ENCODE measurements at regions not wholly inside any gene's neighbourhood (a gene's known extent, or its start where the extent isn't known, plus 50 kb on each side); places are given as distances from the start of the nearest gene placed in this dataset.

DNA sequence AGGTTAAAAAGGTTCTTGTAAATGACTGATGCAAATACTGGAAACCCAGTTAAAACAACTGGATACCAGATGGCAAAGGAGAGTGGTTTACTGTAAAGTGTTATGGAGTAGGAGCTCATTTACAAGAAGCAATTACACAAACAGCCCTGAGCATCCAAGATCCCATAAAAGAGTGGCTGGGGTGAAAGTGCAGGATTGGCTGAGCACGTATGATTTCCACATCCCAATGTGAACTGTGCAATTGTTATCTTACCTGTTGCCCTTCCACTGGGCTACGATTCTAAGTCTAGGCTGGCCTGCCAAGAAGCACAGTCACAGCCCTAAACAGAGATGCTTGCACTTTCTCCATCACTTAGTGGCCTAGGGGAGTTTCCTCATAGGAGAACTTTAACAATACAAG lies 277.6 kb upstream of the RUNX1 start:
- TF ChIP-seq, protein P1, sequence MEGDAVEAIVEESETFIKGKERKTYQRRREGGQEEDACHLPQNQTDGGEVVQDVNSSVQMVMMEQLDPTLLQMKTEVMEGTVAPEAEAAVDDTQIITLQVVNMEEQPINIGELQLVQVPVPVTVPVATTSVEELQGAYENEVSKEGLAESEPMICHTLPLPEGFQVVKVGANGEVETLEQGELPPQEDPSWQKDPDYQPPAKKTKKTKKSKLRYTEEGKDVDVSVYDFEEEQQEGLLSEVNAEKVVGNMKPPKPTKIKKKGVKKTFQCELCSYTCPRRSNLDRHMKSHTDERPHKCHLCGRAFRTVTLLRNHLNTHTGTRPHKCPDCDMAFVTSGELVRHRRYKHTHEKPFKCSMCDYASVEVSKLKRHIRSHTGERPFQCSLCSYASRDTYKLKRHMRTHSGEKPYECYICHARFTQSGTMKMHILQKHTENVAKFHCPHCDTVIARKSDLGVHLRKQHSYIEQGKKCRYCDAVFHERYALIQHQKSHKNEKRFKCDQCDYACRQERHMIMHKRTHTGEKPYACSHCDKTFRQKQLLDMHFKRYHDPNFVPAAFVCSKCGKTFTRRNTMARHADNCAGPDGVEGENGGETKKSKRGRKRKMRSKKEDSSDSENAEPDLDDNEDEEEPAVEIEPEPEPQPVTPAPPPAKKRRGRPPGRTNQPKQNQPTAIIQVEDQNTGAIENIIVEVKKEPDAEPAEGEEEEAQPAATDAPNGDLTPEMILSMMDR (IDR thresholded peaks at IDR 0.05; ENCODE audit: borderline replicate concordance), result no peak
- H3K9me3 ChIP-seq (replicated peaks), result no peaks in the 10 kb centered on the region
- no peak overlapping the region for H3K27ac ChIP-seq (replicated peaks)
- H3K27me3 ChIP-seq (ENCODE audit: low read depth), result peaks cover 49% of the 10 kb centered on the region
- DNase-seq, result no peak
- H3K36me3 ChIP-seq, result no peaks in the 10 kb centered on the region
- no peak overlapping the region for H3K4me3 ChIP-seq
- intact Hi-C loops (cut with micrococcal nuclease), result no loop called here
- H3K4me1 ChIP-seq, result peaks cover 5% of the 10 kb centered on the region

DNA sequence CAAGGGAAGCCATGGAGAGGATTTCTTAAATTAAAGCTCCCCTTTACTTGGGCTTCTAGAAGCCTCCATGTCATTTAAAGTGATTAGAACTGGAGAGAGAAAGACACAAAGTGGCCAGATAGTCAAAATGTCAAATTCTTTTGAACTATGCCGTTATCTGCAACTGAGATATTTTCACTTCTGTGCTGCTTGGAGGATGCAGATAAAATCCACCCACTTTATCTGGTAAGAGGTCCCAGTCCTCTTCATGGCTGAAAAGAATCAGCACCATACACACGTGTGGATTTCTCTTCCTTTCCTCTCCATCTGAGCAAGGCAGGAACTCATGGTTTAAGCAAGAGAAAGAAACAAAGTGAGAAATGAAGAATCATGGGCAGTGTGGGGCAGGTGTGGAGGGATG lies 276.9 kb upstream of the RUNX1 start:
- Histone ChIP-seq H3K27ac (replicated peaks) (no peak overlapping the region), H3K4me3 (no peak overlapping the region), H3K4me1 (peaks cover 5% of the 10 kb centered on the region), H3K27me3 (ENCODE audit: low read depth) (peaks cover 55% of the 10 kb centered on the region), H3K9me3 (replicated peaks) (no peaks in the 10 kb centered on the region), H3K36me3 (no peaks in the 10 kb centered on the region)
- no peak for DNase-seq
- TF ChIP-seq, protein P1 (IDR thresholded peaks at IDR 0.05; ENCODE audit: borderline replicate concordance), result no peak
- intact Hi-C loops (cut with micrococcal nuclease), result no loop called here

DNA sequence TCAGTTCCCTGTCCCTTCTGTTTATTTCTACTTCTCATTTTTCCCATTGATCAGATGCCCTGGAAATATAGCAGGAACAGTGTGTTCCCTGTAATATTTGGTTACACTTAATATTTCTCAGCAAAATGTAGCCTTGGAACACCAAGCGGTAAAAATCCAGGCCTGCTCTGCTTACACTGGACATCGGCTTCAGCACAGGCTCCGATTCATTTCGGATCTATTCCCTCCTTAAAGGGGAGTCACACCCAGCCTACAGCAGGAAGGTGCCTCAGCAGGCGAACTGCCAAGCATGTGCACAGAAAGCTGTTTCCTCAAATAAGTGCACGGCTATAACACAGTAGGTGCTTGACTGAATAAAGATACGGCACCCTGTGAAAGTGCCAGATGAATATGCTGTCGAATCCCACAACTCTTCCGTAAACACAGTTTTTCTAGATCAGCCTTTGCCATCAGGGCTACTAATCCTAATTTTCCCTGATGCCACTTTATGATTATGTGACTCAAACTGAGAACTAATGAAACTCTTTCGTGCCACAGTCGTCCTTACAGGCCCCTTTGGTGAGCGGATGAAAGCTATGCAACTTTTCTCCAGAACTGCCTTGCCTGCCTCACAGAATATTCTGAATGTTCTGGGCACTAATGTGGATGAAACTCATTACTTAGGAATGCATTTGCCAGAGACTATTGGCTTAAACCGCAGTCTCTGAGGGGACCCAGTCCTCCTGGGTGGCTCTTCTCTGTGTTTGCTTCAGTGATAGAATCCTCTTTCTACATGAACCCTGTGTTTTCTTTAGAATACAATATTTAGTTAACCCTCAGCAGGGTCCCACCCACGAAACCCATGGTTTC lies 275.5 kb upstream of the RUNX1 start:
- DNase-seq, result no peak
- H3K27me3 ChIP-seq (ENCODE audit: low read depth), result peaks cover 59% of the 10 kb centered on the region
- no peak overlapping the region for H3K4me3 ChIP-seq
- no peaks in the 10 kb centered on the region for H3K36me3 ChIP-seq
- H3K4me1 ChIP-seq, result peaks cover 5% of the 10 kb centered on the region
- TF ChIP-seq, protein P1 (IDR thresholded peaks at IDR 0.05; ENCODE audit: borderline replicate concordance), result no peak
- H3K27ac ChIP-seq (replicated peaks), result peak overlapping the region; percentile 49
- intact Hi-C loops (cut with micrococcal nuclease), result no loop called here
- no peaks in the 10 kb centered on the region for H3K9me3 ChIP-seq (replicated peaks)

DNA sequence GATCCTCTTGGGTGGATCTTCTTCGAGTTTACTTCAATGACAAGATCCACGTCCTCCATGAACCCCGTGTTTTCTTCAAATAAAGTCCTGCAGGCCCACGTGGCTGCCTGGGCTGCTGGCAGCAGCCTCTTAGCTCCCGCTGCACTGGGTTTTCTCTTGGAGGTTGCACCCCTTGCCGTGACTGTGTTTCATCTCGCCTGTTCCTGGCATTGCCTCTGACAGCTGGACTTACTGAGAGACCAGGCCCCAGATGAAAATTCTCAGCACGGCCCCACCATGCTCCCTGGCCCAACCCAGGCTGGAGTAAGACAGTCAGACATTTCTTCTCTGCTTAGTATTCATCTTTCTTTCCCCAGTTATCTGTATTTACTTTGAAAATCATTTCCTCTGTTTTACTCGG lies 274.8 kb upstream of the RUNX1 start:
- Histone ChIP-seq H3K4me1 (peaks cover 5% of the 10 kb centered on the region), H3K9me3 (replicated peaks) (no peaks in the 10 kb centered on the region), H3K27ac (replicated peaks) (peak overlapping the region; percentile 49), H3K27me3 (ENCODE audit: low read depth) (peaks cover 55% of the 10 kb centered on the region), H3K4me3 (no peak overlapping the region), H3K36me3 (no peaks in the 10 kb centered on the region)
- TF ChIP-seq, protein P1 (IDR thresholded peaks at IDR 0.05; ENCODE audit: borderline replicate concordance), result no peak
- intact Hi-C loops (cut with micrococcal nuclease), result no loop called here
- DNase-seq, result peak; percentile 44

DNA sequence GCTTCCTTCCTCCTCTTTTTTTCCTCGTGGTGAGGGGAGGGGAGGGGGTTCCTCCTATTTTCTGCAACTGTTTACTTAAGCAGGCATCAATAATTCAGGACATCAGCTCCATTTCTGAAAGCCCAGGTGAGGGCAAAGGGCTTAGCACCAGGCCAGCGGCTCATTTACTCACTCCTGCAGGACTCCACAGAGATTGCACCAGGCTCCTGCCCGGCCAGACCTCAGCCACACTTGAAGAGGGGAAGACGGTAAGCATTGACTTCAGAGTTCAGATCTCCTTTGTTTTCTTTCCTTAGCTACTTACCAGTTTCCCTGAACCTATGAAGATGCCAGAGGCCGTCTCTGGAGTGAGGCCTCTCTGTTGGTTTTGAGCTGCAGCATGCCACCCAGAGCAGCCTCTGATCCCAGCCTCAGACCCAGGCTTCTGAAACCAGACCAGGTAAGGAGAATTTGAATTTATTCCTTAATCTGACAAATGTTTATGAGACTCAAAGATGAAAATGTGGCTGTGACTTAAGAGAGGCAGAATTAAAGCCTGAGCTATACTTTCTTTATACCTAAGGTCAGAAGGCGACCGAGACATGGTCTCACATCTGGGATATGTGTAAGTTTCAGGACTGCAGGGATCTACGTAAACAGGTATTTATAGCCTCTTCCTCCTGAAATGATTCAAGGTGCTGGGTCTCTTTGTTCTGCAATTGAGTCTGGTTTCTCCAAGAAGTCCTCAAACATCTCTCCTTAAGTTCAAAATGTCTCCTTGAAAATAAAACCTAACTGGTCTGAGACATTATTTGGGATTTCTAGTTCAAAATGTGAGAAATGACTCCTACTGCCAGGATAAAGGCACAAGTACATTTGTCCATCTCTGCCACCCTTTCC lies 272.5 kb upstream of the RUNX1 start:
- no peak overlapping the region for H3K4me3 ChIP-seq
- TF ChIP-seq, protein P1 (IDR thresholded peaks at IDR 0.05; ENCODE audit: borderline replicate concordance), result no peak
- H3K27me3 ChIP-seq (ENCODE audit: low read depth), result peaks cover 50% of the 10 kb centered on the region
- no peak overlapping the region for H3K27ac ChIP-seq (replicated peaks)
- H3K4me1 ChIP-seq, result peaks cover 5% of the 10 kb centered on the region
- DNase-seq, result no peak
- intact Hi-C loops (cut with micrococcal nuclease), result no loop called here
- H3K36me3 ChIP-seq, result no peaks in the 10 kb centered on the region
- no peaks in the 10 kb centered on the region for H3K9me3 ChIP-seq (replicated peaks)

All from left ventricle myocardium inferior (tissue), 1 donor.